ENCODE measurements at regions not wholly inside any gene's neighbourhood (a gene's known extent, or its start where the extent isn't known, plus 50 kb on each side); places are given as distances from the start of the nearest gene placed in this dataset.

DNA sequence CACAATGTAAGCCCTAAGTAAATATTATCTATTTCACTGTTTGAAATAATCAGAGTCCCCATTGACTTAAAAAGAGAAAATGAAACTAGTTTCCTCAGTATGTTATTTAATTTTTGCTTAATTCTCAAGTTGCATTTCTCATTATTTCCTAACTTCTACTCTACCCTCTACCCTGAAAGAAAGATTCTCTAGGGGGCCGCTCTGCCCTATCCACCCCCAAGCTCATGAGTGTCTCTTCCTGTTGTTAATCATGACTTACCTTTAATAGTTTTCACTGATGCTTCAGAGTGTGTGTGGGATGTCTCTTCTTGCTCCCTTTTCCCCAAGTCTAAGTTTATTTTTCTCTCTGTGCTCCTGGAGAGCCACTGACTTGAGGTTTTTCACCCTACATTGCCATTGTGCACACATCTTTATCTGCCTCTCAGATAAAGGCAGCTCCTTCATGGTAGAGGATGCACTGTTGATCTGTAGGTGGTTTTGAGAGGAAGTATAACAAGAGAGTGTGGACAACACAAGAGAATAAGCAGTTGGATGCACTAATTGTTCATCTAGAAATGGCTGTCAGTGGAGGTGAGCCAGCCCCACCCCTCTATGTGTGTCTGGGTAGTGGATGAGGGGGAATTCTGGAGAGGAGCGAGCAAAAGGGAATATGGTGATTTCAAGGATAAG is 261.7 kb downstream of the CHRM3 start:
- Histone ChIP-seq H3K4me1 (ENCODE audit: low read depth) (no peaks in the 10 kb centered on the region), H3K9me3 (no peaks in the 10 kb centered on the region), H3K4me3 (no peak overlapping the region), H3K36me3 (ENCODE audit: low read depth) (no peaks in the 10 kb centered on the region)
- ATAC-seq (no peak), DNase-seq (no peak)
- TF ChIP-seq, protein P1, sequence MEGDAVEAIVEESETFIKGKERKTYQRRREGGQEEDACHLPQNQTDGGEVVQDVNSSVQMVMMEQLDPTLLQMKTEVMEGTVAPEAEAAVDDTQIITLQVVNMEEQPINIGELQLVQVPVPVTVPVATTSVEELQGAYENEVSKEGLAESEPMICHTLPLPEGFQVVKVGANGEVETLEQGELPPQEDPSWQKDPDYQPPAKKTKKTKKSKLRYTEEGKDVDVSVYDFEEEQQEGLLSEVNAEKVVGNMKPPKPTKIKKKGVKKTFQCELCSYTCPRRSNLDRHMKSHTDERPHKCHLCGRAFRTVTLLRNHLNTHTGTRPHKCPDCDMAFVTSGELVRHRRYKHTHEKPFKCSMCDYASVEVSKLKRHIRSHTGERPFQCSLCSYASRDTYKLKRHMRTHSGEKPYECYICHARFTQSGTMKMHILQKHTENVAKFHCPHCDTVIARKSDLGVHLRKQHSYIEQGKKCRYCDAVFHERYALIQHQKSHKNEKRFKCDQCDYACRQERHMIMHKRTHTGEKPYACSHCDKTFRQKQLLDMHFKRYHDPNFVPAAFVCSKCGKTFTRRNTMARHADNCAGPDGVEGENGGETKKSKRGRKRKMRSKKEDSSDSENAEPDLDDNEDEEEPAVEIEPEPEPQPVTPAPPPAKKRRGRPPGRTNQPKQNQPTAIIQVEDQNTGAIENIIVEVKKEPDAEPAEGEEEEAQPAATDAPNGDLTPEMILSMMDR (IDR thresholded peaks at IDR 0.05): no peak
- intact Hi-C loops (cut with DNase I, micrococcal nuclease): no loop called here

DNA sequence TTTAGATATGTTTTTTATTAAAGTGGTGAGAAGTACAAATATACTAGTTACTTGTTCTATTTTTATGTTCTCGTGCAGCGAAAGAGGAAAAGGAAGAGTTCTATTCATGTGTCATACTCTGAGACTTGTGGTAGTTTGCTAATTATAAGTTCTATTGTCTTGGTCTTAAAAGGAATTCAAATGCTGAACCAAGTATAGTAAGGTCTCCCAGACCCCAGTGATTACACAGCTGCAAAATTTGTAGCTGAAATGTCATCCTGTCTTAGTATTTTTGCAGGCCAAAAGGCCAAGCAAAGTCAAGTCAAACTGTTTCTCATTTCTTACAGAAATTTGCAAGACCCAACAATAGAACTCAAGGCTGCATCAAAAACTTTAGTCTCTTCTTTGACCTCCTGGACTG is 268.7 kb downstream of the CHRM3 start:
- Histone ChIP-seq H3K4me1 (ENCODE audit: low read depth) (no peaks in the 10 kb centered on the region), H3K9me3 (no peaks in the 10 kb centered on the region), H3K4me3 (no peak overlapping the region), H3K36me3 (ENCODE audit: low read depth) (no peaks in the 10 kb centered on the region)
- intact Hi-C loops (cut with DNase I, micrococcal nuclease): no loop called here
- no peak for ATAC-seq
- DNase-seq: no peak
- TF ChIP-seq, protein P1 (IDR thresholded peaks at IDR 0.05): no peak

DNA sequence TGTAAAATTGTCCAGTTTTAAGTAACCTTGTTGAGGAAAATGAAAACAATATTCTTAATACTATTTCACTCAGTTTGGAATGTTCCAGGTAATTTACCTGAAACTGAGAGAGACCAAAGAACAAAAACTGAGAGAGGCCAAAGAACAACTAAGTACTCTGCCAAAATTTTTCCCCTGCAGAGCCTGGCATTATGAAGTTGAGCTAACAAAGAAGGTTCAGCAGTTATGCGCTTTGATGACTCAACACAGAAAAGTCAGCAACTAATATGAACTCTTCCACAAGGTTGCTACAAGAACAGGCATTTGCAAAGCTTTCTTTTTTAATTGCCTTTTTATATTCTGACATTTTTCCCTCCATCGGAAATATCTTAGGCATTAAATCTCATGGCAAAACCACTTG is 270.9 kb downstream of the CHRM3 start:
- no peaks in the 10 kb centered on the region for H3K9me3 ChIP-seq
- ATAC-seq (no peak), DNase-seq (no peak)
- H3K4me1 ChIP-seq (ENCODE audit: low read depth): no peaks in the 10 kb centered on the region
- intact Hi-C loops (cut with DNase I, micrococcal nuclease): no loop called here
- TF ChIP-seq, protein P1 (IDR thresholded peaks at IDR 0.05): no peak
- H3K36me3 ChIP-seq (ENCODE audit: low read depth): no peaks in the 10 kb centered on the region
- H3K4me3 ChIP-seq: no peak overlapping the region

DNA sequence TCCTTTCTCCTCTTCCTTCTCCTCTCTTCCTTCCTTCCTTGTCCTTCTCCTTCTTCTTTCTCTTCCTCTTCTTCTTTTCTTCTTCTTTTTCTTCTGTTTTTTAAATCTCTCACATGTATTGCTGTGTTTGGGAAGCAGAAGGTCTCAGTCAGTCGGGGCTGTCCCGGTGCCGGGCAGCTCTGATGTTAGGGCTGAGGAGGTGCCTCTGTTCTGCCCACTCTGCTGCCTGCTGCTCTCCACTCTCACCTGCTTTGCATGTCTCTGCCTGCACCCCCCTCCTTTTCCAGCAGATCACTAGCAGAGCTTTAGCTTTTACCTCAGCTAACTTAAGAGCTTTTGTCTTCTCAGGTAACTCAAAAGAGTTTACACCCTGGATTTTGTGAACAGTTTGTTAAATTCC is 276.6 kb downstream of the CHRM3 start:
- no peak for ATAC-seq
- Histone ChIP-seq H3K36me3 (ENCODE audit: low read depth) (no peaks in the 10 kb centered on the region), H3K4me3 (no peak overlapping the region), H3K9me3 (no peaks in the 10 kb centered on the region), H3K4me1 (ENCODE audit: low read depth) (no peaks in the 10 kb centered on the region)
- intact Hi-C loops (cut with DNase I, micrococcal nuclease): no loop called here
- DNase-seq: no peak
- TF ChIP-seq, protein P1 (IDR thresholded peaks at IDR 0.05): no peak

DNA sequence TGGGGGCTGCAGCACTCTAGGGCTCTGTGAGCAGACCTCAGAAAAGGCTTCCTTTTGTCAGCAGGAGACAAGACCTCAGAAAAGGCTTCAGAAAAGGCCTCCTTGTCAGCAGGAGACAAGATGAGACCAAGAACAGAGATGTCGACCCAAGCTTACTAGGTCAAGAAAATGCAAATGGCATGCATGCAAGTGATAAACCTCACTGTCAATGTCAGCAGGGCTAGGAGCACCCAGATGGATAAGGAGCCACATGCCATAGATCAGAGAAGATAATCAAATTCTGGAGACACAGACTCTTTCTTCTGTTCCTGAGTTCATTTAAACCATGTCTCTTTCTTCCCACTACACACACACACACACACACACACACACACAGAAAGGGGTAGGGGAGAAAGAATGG is 285.9 kb downstream of the CHRM3 start:
- ATAC-seq (no peak), DNase-seq (no peak)
- Histone ChIP-seq H3K36me3 (ENCODE audit: low read depth) (no peaks in the 10 kb centered on the region), H3K4me3 (no peak overlapping the region), H3K9me3 (no peaks in the 10 kb centered on the region), H3K4me1 (ENCODE audit: low read depth) (no peaks in the 10 kb centered on the region)
- intact Hi-C loops (cut with DNase I, micrococcal nuclease): no loop called here
- TF ChIP-seq, protein P1 (IDR thresholded peaks at IDR 0.05): no peak

DNA sequence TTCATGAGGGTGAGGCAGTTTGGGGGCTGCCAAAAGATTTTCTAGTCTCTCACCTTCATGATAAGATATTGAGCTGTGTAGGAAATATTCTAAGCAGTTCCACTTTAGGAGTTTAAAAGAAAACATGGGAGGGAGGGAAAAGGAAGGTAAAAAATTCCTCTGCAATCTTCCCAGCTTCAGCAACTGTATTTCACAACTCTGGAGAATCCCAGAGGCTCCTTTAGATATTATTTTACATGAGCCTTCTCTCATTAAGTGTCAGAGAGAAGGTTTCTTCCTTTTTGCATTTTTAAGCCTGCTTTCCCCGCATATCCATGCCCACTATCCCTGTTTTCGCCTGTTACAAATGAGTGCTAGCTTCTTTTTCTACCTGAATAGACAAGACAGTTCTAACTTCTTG is 289.4 kb downstream of the CHRM3 start:
- Histone ChIP-seq H3K36me3 (ENCODE audit: low read depth) (no peaks in the 10 kb centered on the region), H3K9me3 (no peaks in the 10 kb centered on the region), H3K4me3 (no peak overlapping the region), H3K4me1 (ENCODE audit: low read depth) (no peaks in the 10 kb centered on the region)
- ATAC-seq (no peak), DNase-seq (no peak)
- intact Hi-C loops (cut with DNase I, micrococcal nuclease): no loop called here
- TF ChIP-seq, protein P1 (IDR thresholded peaks at IDR 0.05): no peak
